Heart left ventricle (tissue), 13 donors: ENCODE measurements at regions not wholly inside any gene's neighbourhood (a gene's known extent, or its start where the extent isn't known, plus 50 kb on each side); places are given as distances from the start of the nearest gene placed in this dataset.

Source experiments
- POLR2A ChIP-seq, 2 donors: fragments of 450-650 bp; IDR thresholded peaks; one replicate each; pipeline ENCODE4 v1.6.1; 2017; ENCODE audit warnings: antibody characterized with exemption in 2 of 2, mild to moderate bottlenecking in 2 of 2, moderate library complexity in 2 of 2
- TF ChIP-seq, protein P1 (sequence below), 12 donors: fragments of 200-600 bp; sonication (generic) in 4 of 12; IDR thresholded peaks; one replicate each; pipeline versions ENCODE4 v1.5.0 to v1.8.0; 2018 to 2022; ENCODE audit warnings: antibody characterized with exemption in 12 of 12, mild to moderate bottlenecking in 5 of 12
- donor health status: ischemic (EF 13 %, LVEDD 7.1; RV severe dilation, severe dysfunction).
- donor health status: DM: no; HTN: yes; CAD: no.
- donor health status: DM: no; HTN: no; CAD: no.
- donor health status: ischemic (EF 25% LVEDD 6.9; RV normal size, moderate dysfunction).
- donor health status: ischemic (EF 25% LVEDD 5.7; RV mildly dilated, moderate dysfunction).
- donor health status: ischemic (EF 35%, LVEDD 5.7; RV mildly dilated, moderate dysfunction).
- donor health status: nonischemic (EF 11% LVEDD 7.7; RV severe dilation, severe dysfunction).
- donor health status: DM: yes; HTN: yes; CAD: no.
- donor health status: PGD.
- donor health status: ischemic (EF 29% LVEDD 5.4; RV normal size, mild dysfunction).
- donor health status: nonischemic (EF 23%, LVEDD 6.1; RV moderate dilation, normal function).

DNA sequence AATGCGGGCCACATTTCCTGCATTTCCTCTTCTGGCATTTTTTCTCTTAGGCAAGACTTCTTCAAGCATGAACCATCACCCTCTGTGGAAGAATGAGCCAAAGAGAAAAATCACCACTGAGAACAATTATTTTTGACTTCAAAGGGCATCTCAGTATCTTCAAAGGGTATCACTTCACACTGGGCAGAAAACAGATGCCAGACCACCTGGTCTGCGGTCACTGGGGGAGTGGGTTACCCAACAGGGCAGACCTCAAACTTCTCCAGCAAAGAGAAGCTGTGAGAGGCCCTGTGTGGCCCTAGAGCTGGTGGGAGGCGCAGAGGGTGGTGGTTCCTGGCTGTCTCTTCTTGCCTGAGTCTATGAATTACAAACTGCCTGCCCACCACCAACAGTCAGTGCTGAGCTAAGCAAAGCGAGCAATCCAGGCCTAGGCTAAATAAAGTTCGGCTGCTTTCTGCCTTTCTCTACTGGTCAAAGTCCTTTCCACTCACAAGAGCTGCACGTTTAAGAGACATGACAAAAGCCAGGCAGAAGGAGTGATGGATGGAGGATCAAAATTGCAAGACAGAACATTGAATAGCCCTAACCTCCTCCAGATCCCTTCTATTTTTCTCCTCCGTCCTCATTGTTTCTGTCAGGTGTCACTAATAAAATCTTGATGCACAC lies 602.7 kb upstream of the CDH5 start:
- TF ChIP-seq, protein P1, sequence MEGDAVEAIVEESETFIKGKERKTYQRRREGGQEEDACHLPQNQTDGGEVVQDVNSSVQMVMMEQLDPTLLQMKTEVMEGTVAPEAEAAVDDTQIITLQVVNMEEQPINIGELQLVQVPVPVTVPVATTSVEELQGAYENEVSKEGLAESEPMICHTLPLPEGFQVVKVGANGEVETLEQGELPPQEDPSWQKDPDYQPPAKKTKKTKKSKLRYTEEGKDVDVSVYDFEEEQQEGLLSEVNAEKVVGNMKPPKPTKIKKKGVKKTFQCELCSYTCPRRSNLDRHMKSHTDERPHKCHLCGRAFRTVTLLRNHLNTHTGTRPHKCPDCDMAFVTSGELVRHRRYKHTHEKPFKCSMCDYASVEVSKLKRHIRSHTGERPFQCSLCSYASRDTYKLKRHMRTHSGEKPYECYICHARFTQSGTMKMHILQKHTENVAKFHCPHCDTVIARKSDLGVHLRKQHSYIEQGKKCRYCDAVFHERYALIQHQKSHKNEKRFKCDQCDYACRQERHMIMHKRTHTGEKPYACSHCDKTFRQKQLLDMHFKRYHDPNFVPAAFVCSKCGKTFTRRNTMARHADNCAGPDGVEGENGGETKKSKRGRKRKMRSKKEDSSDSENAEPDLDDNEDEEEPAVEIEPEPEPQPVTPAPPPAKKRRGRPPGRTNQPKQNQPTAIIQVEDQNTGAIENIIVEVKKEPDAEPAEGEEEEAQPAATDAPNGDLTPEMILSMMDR (IDR thresholded peaks at IDR 0.05): no peak
- TF ChIP-seq POLR2A (IDR thresholded peaks at IDR 0.05): no peak
